Type B pancreatic cell (in vitro differentiated cells): ENCODE measurements at regions not wholly inside any gene's neighbourhood (a gene's known extent, or its start where the extent isn't known, plus 50 kb on each side); places are given as distances from the start of the nearest gene placed in this dataset.
"Not testable (repeated sequence)": the region's sequence is repeated elsewhere in the genome, so short reads cannot be mapped to it uniquely, and the experiment has no call there.

ENCODE experiments used
- DNase-seq: peaks from one replicate; pipeline ENCODE4 v3.0.0; 2021; ENCODE audit warnings: mixed read lengths; ENCODE audit not compliant: unreplicated experiment; ENCODE audit errors: extremely low spot score
- H3K27ac Mint-ChIP-seq: 2 replicates; pipeline ENCODE4 v1.8.0; 2021; ENCODE audit warnings: mild to moderate bottlenecking, mixed read lengths
- H3K27me3 Mint-ChIP-seq: 2 replicates; pipeline ENCODE4 v1.8.0; 2021; ENCODE audit warnings: mixed read lengths
- H3K36me3 Mint-ChIP-seq: 2 replicates; pipeline ENCODE4 v1.8.0; 2021; ENCODE audit warnings: mixed read lengths
- H3K4me1 Mint-ChIP-seq: one replicate; pipeline ENCODE4 v1.8.0; 2021; ENCODE audit warnings: mixed read lengths; ENCODE audit not compliant: unreplicated experiment
- H3K4me3 Mint-ChIP-seq: 2 replicates; pipeline ENCODE4 v1.8.0; 2021; ENCODE audit warnings: mild to moderate bottlenecking, mixed read lengths
- H3K9me3 Mint-ChIP-seq: 2 replicates; pipeline ENCODE4 v1.8.0; 2021; ENCODE audit warnings: mixed read lengths
- CTCF ChIP-seq: fragments of 200-600 bp; sonication (generic); conservative IDR thresholded peaks from 2 replicates; pipeline ENCODE4 v1.5.0; 2021; ENCODE audit warnings: antibody characterized with exemption, mild to moderate bottlenecking

DNA sequence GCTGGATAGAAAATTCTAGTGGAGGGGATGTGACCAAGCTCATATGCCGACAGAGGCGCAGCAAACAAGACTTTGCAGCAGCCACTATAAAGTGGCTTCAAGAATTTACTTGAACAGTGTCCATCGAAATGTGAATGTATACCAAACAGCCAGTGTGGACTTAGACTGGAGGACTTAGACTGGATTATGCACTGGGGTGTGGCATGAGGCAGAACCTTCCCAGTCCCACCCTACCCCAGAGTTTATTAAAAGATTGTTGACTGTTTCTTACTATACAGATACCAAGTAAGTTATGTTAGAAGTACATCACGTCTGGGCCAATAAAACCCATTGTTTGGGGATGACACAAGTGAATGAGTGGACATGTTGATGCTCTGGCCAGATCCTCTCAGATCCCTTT is 561.3 kb upstream of the KLF4 start:
- peaks cover 15% of the 10 kb centered on the region for H3K4me1 Mint-ChIP-seq
- H3K27me3 Mint-ChIP-seq = peaks cover 3% of the 10 kb centered on the region
- no peak overlapping the region for H3K4me3 Mint-ChIP-seq
- H3K9me3 Mint-ChIP-seq = peaks cover 4% of the 10 kb centered on the region
- no peak overlapping the region for H3K27ac Mint-ChIP-seq
- TF ChIP-seq CTCF = no peak
- DNase-seq = no peak
- H3K36me3 Mint-ChIP-seq = no peaks in the 10 kb centered on the region

GRCh38 chr9:108049671-108050494 is 560.3 kb upstream of the KLF4 start:
- peaks cover 15% of the 10 kb centered on the region for H3K4me1 Mint-ChIP-seq
- peaks cover 3% of the 10 kb centered on the region for H3K27me3 Mint-ChIP-seq
- TF ChIP-seq CTCF = no peak
- H3K4me3 Mint-ChIP-seq = no peak overlapping the region
- H3K36me3 Mint-ChIP-seq = no peaks in the 10 kb centered on the region
- no peak for DNase-seq
- H3K9me3 Mint-ChIP-seq = peaks cover 4% of the 10 kb centered on the region
- no peak overlapping the region for H3K27ac Mint-ChIP-seq

DNA sequence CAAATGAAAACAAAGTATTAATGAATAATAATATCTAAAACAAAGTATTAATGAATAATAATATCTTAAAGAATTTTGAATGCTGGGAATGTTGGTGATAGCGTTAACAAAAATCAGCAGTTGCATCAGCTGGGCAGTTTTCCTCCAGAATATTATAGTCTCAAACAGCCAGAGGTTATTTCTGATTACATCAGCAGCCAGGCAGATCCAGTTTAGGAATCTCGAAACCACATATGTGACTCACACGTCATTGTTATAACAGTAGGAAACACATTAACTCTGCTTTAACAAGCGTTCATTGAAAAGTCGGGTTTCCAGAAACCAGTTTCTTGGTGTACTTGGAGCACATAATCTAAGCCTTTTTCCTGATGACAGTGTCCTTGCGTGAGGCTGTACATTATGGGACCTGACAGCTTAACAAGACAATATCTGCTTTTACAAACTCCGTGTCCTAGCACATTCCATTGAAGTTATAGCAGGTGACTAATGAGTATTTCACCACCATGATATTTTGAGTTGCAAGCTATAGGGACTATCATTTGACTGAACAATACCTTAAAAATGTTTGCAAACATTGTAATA is 559.5 kb upstream of the KLF4 start:
- Mint-ChIP-seq H3K9me3 (peaks cover 4% of the 10 kb centered on the region), H3K27ac (no peak overlapping the region), H3K36me3 (no peaks in the 10 kb centered on the region), H3K4me3 (no peak overlapping the region), H3K4me1 (peaks cover 11% of the 10 kb centered on the region), H3K27me3 (peaks cover 3% of the 10 kb centered on the region)
- no peak for DNase-seq
- TF ChIP-seq CTCF = no peak

DNA sequence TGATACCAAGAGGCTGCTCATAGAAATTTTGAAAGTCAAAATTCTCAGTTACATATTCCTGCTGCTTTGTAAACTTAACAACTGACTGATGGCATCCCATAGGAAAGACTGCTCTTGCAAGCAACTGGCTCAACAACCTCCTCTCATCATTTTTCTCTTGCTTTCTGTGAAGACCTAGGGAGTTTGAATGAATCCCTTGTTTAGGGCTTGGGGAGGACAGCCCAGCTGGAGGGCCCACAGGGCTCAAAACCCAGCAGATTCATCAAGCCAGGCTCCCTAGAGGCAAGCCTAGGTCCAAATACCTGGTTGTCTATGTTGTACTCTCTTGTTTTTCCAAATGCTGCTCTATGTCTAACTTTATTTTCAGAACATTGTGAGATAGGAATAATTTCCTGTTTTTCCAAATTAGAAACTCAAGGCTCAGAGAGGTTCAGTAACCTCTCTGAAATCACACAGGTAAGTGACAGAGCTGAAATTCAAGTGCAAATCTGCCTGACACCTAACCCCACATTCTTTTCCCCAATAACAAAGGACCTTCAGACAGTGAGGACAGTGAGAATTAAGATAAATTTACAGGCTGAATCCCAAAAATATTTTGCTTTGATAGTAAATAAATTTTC is 558.9 kb upstream of the KLF4 start:
- Mint-ChIP-seq H3K9me3 (peaks cover 8% of the 10 kb centered on the region), H3K27ac (no peak overlapping the region), H3K27me3 (peaks cover 3% of the 10 kb centered on the region), H3K4me3 (no peak overlapping the region), H3K4me1 (peaks cover 5% of the 10 kb centered on the region), H3K36me3 (no peaks in the 10 kb centered on the region)
- DNase-seq = no peak
- no peak for TF ChIP-seq CTCF

DNA sequence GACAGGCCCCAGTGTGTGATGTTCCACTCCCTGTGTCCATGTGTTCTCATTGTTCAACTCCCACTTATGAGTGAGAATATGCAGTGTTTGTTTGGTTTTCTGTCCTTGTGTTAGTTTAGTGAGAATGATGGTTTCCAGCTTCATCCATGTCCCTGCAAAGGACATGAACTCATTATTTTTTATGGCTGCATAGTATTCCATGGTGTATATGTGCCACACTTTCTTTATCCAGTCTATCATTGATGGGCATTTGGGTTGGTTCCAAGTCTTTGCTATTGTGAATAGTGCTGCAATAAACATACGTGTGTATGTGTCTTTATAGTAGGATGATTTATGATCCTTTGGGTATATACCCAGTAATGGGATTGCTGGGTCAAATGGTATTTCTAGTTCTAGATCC is 558.2 kb upstream of the KLF4 start:
- not testable (repeated sequence) for H3K36me3 Mint-ChIP-seq

GRCh38 chr9:108047264-108047663 is 557.7 kb upstream of the KLF4 start:
- no peaks in the 10 kb centered on the region for H3K4me1 Mint-ChIP-seq
- TF ChIP-seq CTCF = no peak
- no peak for DNase-seq
- no peak overlapping the region for H3K4me3 Mint-ChIP-seq
- peaks cover 3% of the 10 kb centered on the region for H3K27me3 Mint-ChIP-seq
- no peaks in the 10 kb centered on the region for H3K36me3 Mint-ChIP-seq
- peaks cover 9% of the 10 kb centered on the region for H3K9me3 Mint-ChIP-seq
- H3K27ac Mint-ChIP-seq = no peak overlapping the region

More for the DNA sequence above, 558.2 kb upstream of the KLF4 start:
- not testable (repeated sequence) for H3K4me3 Mint-ChIP-seq, DNase-seq, H3K4me1 Mint-ChIP-seq, H3K9me3 Mint-ChIP-seq, H3K27ac Mint-ChIP-seq, H3K27me3 Mint-ChIP-seq
